ENCODE measurements at regions not wholly inside any gene's neighbourhood (a gene's known extent, or its start where the extent isn't known, plus 50 kb on each side); places are given as distances from the start of the nearest gene placed in this dataset.

- Histone ChIP-seq H3F3A (ENCODE audit: insufficient read depth, low read length) (no peaks in the 10 kb centered on the region), H3K79me2 (ENCODE audit: low read length) (no peaks in the 10 kb centered on the region), H4K20me1 (ENCODE audit: insufficient read depth, low read length) (no peaks in the 10 kb centered on the region), H3K4me2 (ENCODE audit: low read depth, low read length) (no peak overlapping the region), H2AFZ (ENCODE audit: low read length) (no peak overlapping the region), H3K27ac (ENCODE audit: low read length) (no peak overlapping the region), H3K27me3 (replicated peaks; ENCODE audit: insufficient read depth, low read length) (no peaks in the 10 kb centered on the region), H3K9me2 (replicated peaks; ENCODE audit: insufficient read depth, low read length) (no peaks in the 10 kb centered on the region), H3K9ac (ENCODE audit: low read length) (no peak overlapping the region), H3K36me3 (replicated peaks; ENCODE audit: insufficient read depth, low read length) (no peaks in the 10 kb centered on the region), H3K4me3 (ENCODE audit: low read length) (no peak overlapping the region), H3K4me1 (ENCODE audit: low read length) (no peaks in the 10 kb centered on the region), H3K9me3 (replicated peaks; ENCODE audit: insufficient read depth, low read length) (no peaks in the 10 kb centered on the region)
- TF ChIP-seq, protein P1, sequence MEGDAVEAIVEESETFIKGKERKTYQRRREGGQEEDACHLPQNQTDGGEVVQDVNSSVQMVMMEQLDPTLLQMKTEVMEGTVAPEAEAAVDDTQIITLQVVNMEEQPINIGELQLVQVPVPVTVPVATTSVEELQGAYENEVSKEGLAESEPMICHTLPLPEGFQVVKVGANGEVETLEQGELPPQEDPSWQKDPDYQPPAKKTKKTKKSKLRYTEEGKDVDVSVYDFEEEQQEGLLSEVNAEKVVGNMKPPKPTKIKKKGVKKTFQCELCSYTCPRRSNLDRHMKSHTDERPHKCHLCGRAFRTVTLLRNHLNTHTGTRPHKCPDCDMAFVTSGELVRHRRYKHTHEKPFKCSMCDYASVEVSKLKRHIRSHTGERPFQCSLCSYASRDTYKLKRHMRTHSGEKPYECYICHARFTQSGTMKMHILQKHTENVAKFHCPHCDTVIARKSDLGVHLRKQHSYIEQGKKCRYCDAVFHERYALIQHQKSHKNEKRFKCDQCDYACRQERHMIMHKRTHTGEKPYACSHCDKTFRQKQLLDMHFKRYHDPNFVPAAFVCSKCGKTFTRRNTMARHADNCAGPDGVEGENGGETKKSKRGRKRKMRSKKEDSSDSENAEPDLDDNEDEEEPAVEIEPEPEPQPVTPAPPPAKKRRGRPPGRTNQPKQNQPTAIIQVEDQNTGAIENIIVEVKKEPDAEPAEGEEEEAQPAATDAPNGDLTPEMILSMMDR (IDR thresholded peaks at IDR 0.05; ENCODE audit: low read length), result no peak
- TF ChIP-seq EZH2 (optimal IDR thresholded peaks at IDR 0.05; ENCODE audit: low read depth, low read length), result no peak
- TF ChIP-seq EZH2phosphoT487 (IDR thresholded peaks at IDR 0.05; ENCODE audit: low read length), result no peak
- DNase-seq, result no peak
Observed at GRCh38 chr4:126136922-126137781, 822.4 kb downstream of the FAT4 start.

DNA sequence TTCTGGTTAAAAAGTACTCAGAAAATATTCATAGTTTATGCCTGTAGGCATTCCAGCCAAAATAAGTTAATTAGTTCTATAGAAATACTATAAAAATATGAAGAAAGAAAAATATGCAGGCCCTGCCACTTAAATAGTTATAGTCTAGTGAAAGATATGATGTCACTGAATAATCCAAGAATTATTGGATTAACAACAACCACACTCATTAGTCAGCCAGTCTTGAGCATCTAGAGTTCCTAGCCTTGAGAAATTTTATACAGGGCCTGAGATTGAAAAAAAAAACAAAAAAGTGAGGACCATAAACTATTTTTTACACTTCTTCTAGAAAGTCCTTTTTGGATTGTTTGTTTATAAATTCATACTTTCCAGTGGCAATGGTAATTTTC is 823.0 kb downstream of the FAT4 start:
- DNase-seq, result no peak
- no peak overlapping the region for H3K27ac ChIP-seq (ENCODE audit: low read length)
- H3K27me3 ChIP-seq (replicated peaks; ENCODE audit: insufficient read depth, low read length), result no peaks in the 10 kb centered on the region
- H3K79me2 ChIP-seq (ENCODE audit: low read length), result no peaks in the 10 kb centered on the region
- no peaks in the 10 kb centered on the region for H3K4me1 ChIP-seq (ENCODE audit: low read length)
- H3K9ac ChIP-seq (ENCODE audit: low read length), result no peak overlapping the region
- TF ChIP-seq EZH2phosphoT487 (IDR thresholded peaks at IDR 0.05; ENCODE audit: low read length) (no peak), EZH2 (optimal IDR thresholded peaks at IDR 0.05; ENCODE audit: low read depth, low read length) (no peak)
- TF ChIP-seq, protein P1 (IDR thresholded peaks at IDR 0.05; ENCODE audit: low read length), result no peak
- no peak overlapping the region for H3K4me2 ChIP-seq (ENCODE audit: low read depth, low read length)
- no peaks in the 10 kb centered on the region for H3K36me3 ChIP-seq (replicated peaks; ENCODE audit: insufficient read depth, low read length)
- no peaks in the 10 kb centered on the region for H4K20me1 ChIP-seq (ENCODE audit: insufficient read depth, low read length)
- H3K4me3 ChIP-seq (ENCODE audit: low read length), result no peak overlapping the region
- no peaks in the 10 kb centered on the region for H3F3A ChIP-seq (ENCODE audit: insufficient read depth, low read length)
- H3K9me2 ChIP-seq (replicated peaks; ENCODE audit: insufficient read depth, low read length), result no peaks in the 10 kb centered on the region
- H2AFZ ChIP-seq (ENCODE audit: low read length), result no peak overlapping the region
- no peaks in the 10 kb centered on the region for H3K9me3 ChIP-seq (replicated peaks; ENCODE audit: insufficient read depth, low read length)

GRCh38 chr4:126144543-126145237 is 829.9 kb downstream of the FAT4 start:
- Histone ChIP-seq H4K20me1 (ENCODE audit: insufficient read depth, low read length) (no peaks in the 10 kb centered on the region), H3K9ac (ENCODE audit: low read length) (no peak overlapping the region), H3K9me3 (replicated peaks; ENCODE audit: insufficient read depth, low read length) (no peaks in the 10 kb centered on the region), H3K27me3 (replicated peaks; ENCODE audit: insufficient read depth, low read length) (no peaks in the 10 kb centered on the region), H3K79me2 (ENCODE audit: low read length) (no peaks in the 10 kb centered on the region), H3K36me3 (replicated peaks; ENCODE audit: insufficient read depth, low read length) (no peaks in the 10 kb centered on the region), H3K4me3 (ENCODE audit: low read length) (no peak overlapping the region), H3K4me2 (ENCODE audit: low read depth, low read length) (no peak overlapping the region), H2AFZ (ENCODE audit: low read length) (no peak overlapping the region), H3K9me2 (replicated peaks; ENCODE audit: insufficient read depth, low read length) (no peaks in the 10 kb centered on the region), H3K4me1 (ENCODE audit: low read length) (no peaks in the 10 kb centered on the region), H3F3A (ENCODE audit: insufficient read depth, low read length) (no peaks in the 10 kb centered on the region), H3K27ac (ENCODE audit: low read length) (no peak overlapping the region)
- TF ChIP-seq EZH2phosphoT487 (IDR thresholded peaks at IDR 0.05; ENCODE audit: low read length) (no peak), EZH2 (optimal IDR thresholded peaks at IDR 0.05; ENCODE audit: low read depth, low read length) (no peak)
- TF ChIP-seq, protein P1 (IDR thresholded peaks at IDR 0.05; ENCODE audit: low read length), result no peak
- no peak for DNase-seq
